A549 (cell line): ENCODE measurements at regions not wholly inside any gene's neighbourhood (a gene's known extent, or its start where the extent isn't known, plus 50 kb on each side); places are given as distances from the start of the nearest gene placed in this dataset.

ENCODE experiments used
- CEBPB ChIP-seq, 2 experiments: fragments of >200 bp in 1 of 2; sonication (Bioruptor Twin) in 1 of 2; formaldehyde crosslinking in 1 of 2; IDR thresholded peaks; 2 replicates each; pipeline ENCODE4 v1.6.1; 2012 to 2016
- CHD4 ChIP-seq: fragments of 200-600 bp; sonication (generic); IDR thresholded peaks from 2 replicates; pipeline ENCODE4 v1.6.1; 2016; ENCODE audit warnings: antibody characterized with exemption, mild to moderate bottlenecking, borderline replicate concordance
- ELK1 ChIP-seq: fragments of 150-350 bp; IDR thresholded peaks from 2 replicates; pipeline ENCODE4 v1.6.1; 2014; ENCODE audit warnings: low read depth, mild to moderate bottlenecking, low read length
- EP300 ChIP-seq, 2 experiments: fragments of >200 bp; sonication (Bioruptor Twin); formaldehyde crosslinking; IDR thresholded peaks; 2 replicates in 1 of 2; 3 replicates in 1 of 2; pipeline ENCODE4 v1.6.1; 2016 to 2017
- JUNB ChIP-seq: fragments of >200 bp; sonication (Bioruptor Twin); formaldehyde crosslinking; IDR thresholded peaks from 2 replicates; pipeline ENCODE4 v1.6.1; 2016
- NR3C1 ChIP-seq: fragments of >200 bp; sonication (Bioruptor Twin); formaldehyde crosslinking; IDR thresholded peaks from 3 replicates; pipeline ENCODE4 v1.6.1; 2017
- PBX3 ChIP-seq: IDR thresholded peaks from 2 replicates; pipeline ENCODE4 v1.6.1; 2012
- POLR2A ChIP-seq: IDR thresholded peaks from 2 replicates; pipeline ENCODE4 v1.6.1; 2012; ENCODE audit warnings: mild to moderate bottlenecking, low read length
- ZSCAN20 ChIP-seq: fragments of 250-450 bp; sonication (Bioruptor Pico); IDR thresholded peaks from 2 replicates; pipeline ENCODE4 v1.8.0; 2022; ENCODE audit warnings: mild to moderate bottlenecking, moderate library complexity
- TF ChIP-seq, protein P1 (sequence below): fragments of 450-650 bp; IDR thresholded peaks from 2 replicates; pipeline ENCODE4 v1.6.1; 2014; ENCODE audit warnings: antibody characterized with exemption
- TF ChIP-seq, protein P2 (sequence below): fragments of >200 bp; sonication (Bioruptor Twin); formaldehyde crosslinking; IDR thresholded peaks from 3 replicates; pipeline ENCODE4 v1.5.1; 2016
- TF ChIP-seq, protein P3 (sequence below): IDR thresholded peaks from 2 replicates; pipeline ENCODE4 v1.6.1; 2012; ENCODE audit warnings: low read depth, borderline replicate concordance

DNA sequence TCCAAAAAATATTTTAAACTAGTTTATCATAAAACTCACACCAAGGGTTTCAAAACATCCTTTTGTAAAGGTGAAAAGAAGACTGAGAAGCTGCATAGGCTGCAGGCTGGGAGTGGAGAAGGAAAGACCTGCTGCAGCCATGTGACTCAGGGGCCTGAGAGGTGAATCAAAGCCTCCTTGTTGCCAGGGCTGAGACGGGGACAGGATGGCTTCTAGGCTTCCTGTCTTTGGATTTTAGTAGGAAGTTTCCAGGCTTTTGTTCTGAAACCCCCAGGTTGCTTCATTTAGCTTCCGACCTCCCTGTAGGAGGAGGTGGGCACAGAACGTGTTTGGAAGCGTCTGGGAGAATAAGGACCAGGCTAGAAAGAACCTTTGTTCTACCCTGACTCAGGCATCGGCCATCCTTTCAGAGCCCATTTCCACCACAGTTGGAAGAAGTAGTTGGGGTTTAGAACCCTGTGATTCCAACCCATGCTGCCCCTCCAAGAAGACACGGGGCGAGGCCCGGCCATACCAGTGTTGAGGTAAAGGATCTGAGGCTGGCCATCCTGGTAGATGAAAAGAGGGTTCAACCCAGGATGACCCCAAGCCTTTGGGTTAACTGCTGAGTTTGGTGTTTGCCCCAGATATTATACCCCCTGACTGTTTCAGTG is 122.4 kb downstream of the SLC25A47 start:
- TF ChIP-seq, protein P1, sequence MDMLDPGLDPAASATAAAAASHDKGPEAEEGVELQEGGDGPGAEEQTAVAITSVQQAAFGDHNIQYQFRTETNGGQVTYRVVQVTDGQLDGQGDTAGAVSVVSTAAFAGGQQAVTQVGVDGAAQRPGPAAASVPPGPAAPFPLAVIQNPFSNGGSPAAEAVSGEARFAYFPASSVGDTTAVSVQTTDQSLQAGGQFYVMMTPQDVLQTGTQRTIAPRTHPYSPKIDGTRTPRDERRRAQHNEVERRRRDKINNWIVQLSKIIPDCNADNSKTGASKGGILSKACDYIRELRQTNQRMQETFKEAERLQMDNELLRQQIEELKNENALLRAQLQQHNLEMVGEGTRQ: no peak
- TF ChIP-seq CEBPB (IDR thresholded peaks at IDR 0.05): no peak
- no peak for TF ChIP-seq JUNB
- TF ChIP-seq EP300 (IDR thresholded peaks at IDR 0.05): no peak
- TF ChIP-seq, protein P2, sequence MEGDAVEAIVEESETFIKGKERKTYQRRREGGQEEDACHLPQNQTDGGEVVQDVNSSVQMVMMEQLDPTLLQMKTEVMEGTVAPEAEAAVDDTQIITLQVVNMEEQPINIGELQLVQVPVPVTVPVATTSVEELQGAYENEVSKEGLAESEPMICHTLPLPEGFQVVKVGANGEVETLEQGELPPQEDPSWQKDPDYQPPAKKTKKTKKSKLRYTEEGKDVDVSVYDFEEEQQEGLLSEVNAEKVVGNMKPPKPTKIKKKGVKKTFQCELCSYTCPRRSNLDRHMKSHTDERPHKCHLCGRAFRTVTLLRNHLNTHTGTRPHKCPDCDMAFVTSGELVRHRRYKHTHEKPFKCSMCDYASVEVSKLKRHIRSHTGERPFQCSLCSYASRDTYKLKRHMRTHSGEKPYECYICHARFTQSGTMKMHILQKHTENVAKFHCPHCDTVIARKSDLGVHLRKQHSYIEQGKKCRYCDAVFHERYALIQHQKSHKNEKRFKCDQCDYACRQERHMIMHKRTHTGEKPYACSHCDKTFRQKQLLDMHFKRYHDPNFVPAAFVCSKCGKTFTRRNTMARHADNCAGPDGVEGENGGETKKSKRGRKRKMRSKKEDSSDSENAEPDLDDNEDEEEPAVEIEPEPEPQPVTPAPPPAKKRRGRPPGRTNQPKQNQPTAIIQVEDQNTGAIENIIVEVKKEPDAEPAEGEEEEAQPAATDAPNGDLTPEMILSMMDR: no peak
- TF ChIP-seq POLR2A: no peak
- TF ChIP-seq NR3C1: no peak
- TF ChIP-seq, protein P3, sequence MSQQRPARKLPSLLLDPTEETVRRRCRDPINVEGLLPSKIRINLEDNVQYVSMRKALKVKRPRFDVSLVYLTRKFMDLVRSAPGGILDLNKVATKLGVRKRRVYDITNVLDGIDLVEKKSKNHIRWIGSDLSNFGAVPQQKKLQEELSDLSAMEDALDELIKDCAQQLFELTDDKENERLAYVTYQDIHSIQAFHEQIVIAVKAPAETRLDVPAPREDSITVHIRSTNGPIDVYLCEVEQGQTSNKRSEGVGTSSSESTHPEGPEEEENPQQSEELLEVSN: no peak
- no peak for TF ChIP-seq ELK1
- no peak for TF ChIP-seq ZSCAN20 (CRISPR knock-in tag)
- no peak for TF ChIP-seq CHD4
- no peak for TF ChIP-seq PBX3
